Mammary epithelial cell (primary cell): ENCODE measurements at regions not wholly inside any gene's neighbourhood (a gene's known extent, or its start where the extent isn't known, plus 50 kb on each side); places are given as distances from the start of the nearest gene placed in this dataset.

ENCODE experiments used
- EZH2 ChIP-seq: IDR thresholded peaks from 2 replicates; pipeline ENCODE4 v1.6.1; 2012; ENCODE audit warnings: low read length, inconsistent platforms, borderline replicate concordance
- TF ChIP-seq, protein P1 (sequence below), 2 donors: IDR thresholded peaks in 1 of 2; conservative IDR thresholded peaks in 1 of 2; 2 replicates each; pipeline ENCODE4 v1.5.1; 2011 to 2012; ENCODE audit warnings: inconsistent platforms in 2 of 2, low read length in 2 of 2, mild to moderate bottlenecking in 2 of 2, control low read depth in 1 of 2, low read depth in 1 of 2; ENCODE audit not compliant: insufficient read depth in 1 of 2; ENCODE audit errors: extremely low read depth in 1 of 2

DNA sequence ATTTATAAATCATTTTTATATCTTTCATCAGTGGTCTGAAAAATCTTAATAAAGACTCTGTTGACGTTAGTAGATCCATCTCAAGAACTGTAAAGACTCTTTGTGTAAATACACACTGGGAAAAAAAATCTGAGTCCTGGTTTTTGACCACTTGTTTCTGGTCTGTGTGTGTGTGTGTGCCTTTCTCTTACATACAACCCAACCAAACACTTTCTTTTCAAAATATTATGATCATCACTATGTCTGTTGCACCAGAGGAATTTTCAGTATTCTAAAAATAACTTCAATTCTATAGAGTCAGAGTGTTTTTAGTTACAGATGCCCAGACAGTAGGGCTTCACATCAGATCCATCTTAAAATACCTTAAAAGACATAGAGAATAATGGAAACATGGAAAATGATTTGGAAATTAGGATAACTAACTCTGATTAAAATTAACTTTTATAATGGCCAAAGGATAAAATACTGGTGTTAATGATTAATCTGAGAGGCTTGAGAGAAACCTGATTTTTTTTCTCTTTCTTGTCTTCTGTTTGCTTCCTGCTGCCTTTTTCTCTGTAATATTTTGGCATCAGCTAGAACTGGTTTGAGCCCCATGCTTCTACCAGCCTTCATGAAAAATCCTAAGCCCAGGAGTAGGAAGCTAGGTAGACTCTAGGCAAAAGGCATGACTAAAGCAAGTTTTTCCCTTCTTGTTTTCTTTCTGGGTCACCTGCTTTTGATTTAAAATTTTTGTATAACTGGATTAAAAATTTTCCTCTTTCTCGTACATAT is 99.7 kb downstream of the ATXN3L start:
- no peak for TF ChIP-seq EZH2
- TF ChIP-seq, protein P1, sequence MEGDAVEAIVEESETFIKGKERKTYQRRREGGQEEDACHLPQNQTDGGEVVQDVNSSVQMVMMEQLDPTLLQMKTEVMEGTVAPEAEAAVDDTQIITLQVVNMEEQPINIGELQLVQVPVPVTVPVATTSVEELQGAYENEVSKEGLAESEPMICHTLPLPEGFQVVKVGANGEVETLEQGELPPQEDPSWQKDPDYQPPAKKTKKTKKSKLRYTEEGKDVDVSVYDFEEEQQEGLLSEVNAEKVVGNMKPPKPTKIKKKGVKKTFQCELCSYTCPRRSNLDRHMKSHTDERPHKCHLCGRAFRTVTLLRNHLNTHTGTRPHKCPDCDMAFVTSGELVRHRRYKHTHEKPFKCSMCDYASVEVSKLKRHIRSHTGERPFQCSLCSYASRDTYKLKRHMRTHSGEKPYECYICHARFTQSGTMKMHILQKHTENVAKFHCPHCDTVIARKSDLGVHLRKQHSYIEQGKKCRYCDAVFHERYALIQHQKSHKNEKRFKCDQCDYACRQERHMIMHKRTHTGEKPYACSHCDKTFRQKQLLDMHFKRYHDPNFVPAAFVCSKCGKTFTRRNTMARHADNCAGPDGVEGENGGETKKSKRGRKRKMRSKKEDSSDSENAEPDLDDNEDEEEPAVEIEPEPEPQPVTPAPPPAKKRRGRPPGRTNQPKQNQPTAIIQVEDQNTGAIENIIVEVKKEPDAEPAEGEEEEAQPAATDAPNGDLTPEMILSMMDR (conservative IDR thresholded peaks at IDR 0.05 in 1 of 2, IDR thresholded peaks at IDR 0.05 in 1 of 2; ENCODE audit: extremely low read depth in 1 of 2, insufficient read depth in 1 of 2, low read depth in 1 of 2, low read length in 2 of 2) = no peak
